C4-2B (cell line): ENCODE measurements at regions not wholly inside any gene's neighbourhood (a gene's known extent, or its start where the extent isn't known, plus 50 kb on each side); places are given as distances from the start of the nearest gene placed in this dataset.

Experiments used
- CTCF ChIP-seq: fragments of 450-650 bp; conservative IDR thresholded peaks from 2 replicates; pipeline ENCODE4 v1.5.1; 2017; ENCODE audit warnings: mild to moderate bottlenecking
- ZFX ChIP-seq: fragments of 450-650 bp; IDR thresholded peaks from 2 replicates; pipeline ENCODE4 v1.6.1; 2017

GRCh38 chr14:25231004-25231403 is 181.1 kb upstream of the STXBP6 start:
- no peak for TF ChIP-seq CTCF
- TF ChIP-seq ZFX = no peak
